RCC 7860 (cell line): ENCODE measurements at regions not wholly inside any gene's neighbourhood (a gene's known extent, or its start where the extent isn't known, plus 50 kb on each side); places are given as distances from the start of the nearest gene placed in this dataset.
"Not testable (repeated sequence)": the region's sequence is repeated elsewhere in the genome, so short reads cannot be mapped to it uniquely, and the experiment has no call there.

Experiments used
- DNase-seq: peaks from one replicate; pipeline ENCODE4 v3.0.0-alpha.2; 2015; ENCODE audit warnings: low spot score
- FAIRE-seq: peaks from 2 replicates; lab custom pipeline; 2012; peaks lifted over from hg19 to GRCh38; lab: Jason Lieb, UNC

- FAIRE-seq (no peak), DNase-seq (no peak)
These were observed 80.2 kb downstream of the SH2D1A start for GRCh38 chrX:124426288-124427169.

- peak; percentile 59 for FAIRE-seq
- DNase-seq: peak; percentile 26
These were observed 86.8 kb downstream of the SH2D1A start for GRCh38 chrX:124433186-124433585.

GRCh38 chrX:124435616-124436015 is 89.3 kb downstream of the SH2D1A start:
- FAIRE-seq (no peak), DNase-seq (no peak)

- DNase-seq (no peak), FAIRE-seq (no peak)
These were observed 94.3 kb downstream of the SH2D1A start for GRCh38 chrX:124440695-124441094.

GRCh38 chrX:124441971-124442590 is 95.7 kb downstream of the SH2D1A start:
- FAIRE-seq (no peak), DNase-seq (no peak)

- FAIRE-seq (no peak), DNase-seq (no peak)
These were observed 109.6 kb downstream of the SH2D1A start for GRCh38 chrX:124455966-124456365.

- not testable (repeated sequence) for DNase-seq, FAIRE-seq
These were observed 113.5 kb downstream of the SH2D1A start for GRCh38 chrX:124459851-124460250.

- DNase-seq (no peak), FAIRE-seq (no peak)
These were observed 116.6 kb downstream of the SH2D1A start for GRCh38 chrX:124462931-124463330.

- FAIRE-seq (no peak), DNase-seq (no peak)
These were observed 120.8 kb downstream of the SH2D1A start for GRCh38 chrX:124467202-124467601.

GRCh38 chrX:124475358-124475757 is 129.0 kb downstream of the SH2D1A start:
- DNase-seq (no peak), FAIRE-seq (no peak)

GRCh38 chrX:124476562-124476961 is 130.2 kb downstream of the SH2D1A start:
- FAIRE-seq: peak; percentile 2
- no peak for DNase-seq

- DNase-seq (no peak), FAIRE-seq (no peak)
These were observed 131.7 kb downstream of the SH2D1A start for GRCh38 chrX:124478046-124478445.

- FAIRE-seq: no peak
- no peak for DNase-seq
These were observed 142.2 kb downstream of the SH2D1A start for GRCh38 chrX:124488412-124489161.

- DNase-seq: no peak
- FAIRE-seq: no peak
These were observed 147.6 kb downstream of the SH2D1A start for GRCh38 chrX:124493984-124494383.

GRCh38 chrX:124497386-124497785 is 151.0 kb downstream of the SH2D1A start:
- FAIRE-seq: peak; percentile 83
- peak; percentile 46 for DNase-seq

- FAIRE-seq (no peak), DNase-seq (no peak)
These were observed 155.2 kb downstream of the SH2D1A start for GRCh38 chrX:124501586-124501985.

- DNase-seq (no peak), FAIRE-seq (no peak)
These were observed 155.8 kb downstream of the SH2D1A start for GRCh38 chrX:124502166-124502565.

- FAIRE-seq (no peak), DNase-seq (no peak)
These were observed 156.2 kb downstream of the SH2D1A start for GRCh38 chrX:124502599-124502998.

GRCh38 chrX:124504111-124504983 is 158.0 kb downstream of the SH2D1A start:
- no peak for DNase-seq
- FAIRE-seq: no peak

- FAIRE-seq (no peak), DNase-seq (no peak)
These were observed 159.7 kb downstream of the SH2D1A start for GRCh38 chrX:124506066-124506465.
